ENCODE measurements at regions not wholly inside any gene's neighbourhood (a gene's known extent, or its start where the extent isn't known, plus 50 kb on each side); places are given as distances from the start of the nearest gene placed in this dataset.

DNA sequence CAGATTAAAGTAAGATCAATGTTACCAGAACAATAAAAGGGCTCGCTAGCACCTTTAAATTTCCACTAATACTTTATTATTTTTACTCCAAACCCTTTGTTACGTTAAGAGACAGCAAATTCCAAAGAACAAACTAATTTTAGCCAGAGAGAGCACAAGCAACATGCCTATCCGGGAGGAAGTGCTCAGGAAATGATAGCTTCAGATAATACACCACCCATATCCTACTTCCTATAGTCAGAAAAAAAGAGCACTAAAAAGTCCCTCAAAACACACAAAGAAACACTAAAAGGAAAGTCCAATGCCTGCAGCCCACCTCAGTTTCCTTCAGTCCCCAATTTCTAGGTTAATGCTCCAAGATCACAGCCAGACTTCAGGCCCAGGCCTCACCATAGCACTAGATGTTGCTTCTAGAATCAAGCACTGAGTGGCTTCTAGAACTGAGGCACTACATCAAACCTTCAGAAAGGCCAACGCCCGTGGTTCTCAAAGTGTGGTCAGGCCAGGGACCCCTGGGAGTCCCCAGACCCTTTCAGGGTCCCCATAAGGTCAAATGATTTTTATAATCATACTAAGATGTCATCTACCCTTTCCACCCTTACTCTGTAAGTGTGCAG lies 142.6 kb downstream of the PSMG1 start:
- no peaks in the 10 kb centered on the region for H3K27me3 ChIP-seq (ENCODE audit: control insufficient read depth in 4 of 4, insufficient read depth in 4 of 4, low read length in 3 of 4)
- peak in 1 of 2 donors; percentile 9 for TF ChIP-seq GABPA (IDR thresholded peaks at IDR 0.05 in 1 of 2, conservative IDR thresholded peaks at IDR 0.05 in 1 of 2)
- TF ChIP-seq EGR1 (IDR thresholded peaks at IDR 0.05; ENCODE audit: low read depth in 2 of 2): peak in 1 of 2 donors; percentile 75
- no peak for TF ChIP-seq RXRA (IDR thresholded peaks at IDR 0.05)
- TF ChIP-seq RAD21 (IDR thresholded peaks at IDR 0.05): peak in 1 of 2 donors; percentile 41
- TF ChIP-seq FOXA2 (IDR thresholded peaks at IDR 0.05): no peak
- TF ChIP-seq, protein P1, sequence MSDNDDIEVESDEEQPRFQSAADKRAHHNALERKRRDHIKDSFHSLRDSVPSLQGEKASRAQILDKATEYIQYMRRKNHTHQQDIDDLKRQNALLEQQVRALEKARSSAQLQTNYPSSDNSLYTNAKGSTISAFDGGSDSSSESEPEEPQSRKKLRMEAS (IDR thresholded peaks at IDR 0.05): peak; percentile 67
- TF ChIP-seq YY1 (IDR thresholded peaks at IDR 0.05): no peak
- no peak for TF ChIP-seq TAF1 (conservative IDR thresholded peaks at IDR 0.05)
- TF ChIP-seq HNF4G (IDR thresholded peaks at IDR 0.05): no peak
- TF ChIP-seq JUND (IDR thresholded peaks at IDR 0.05): no peak
- TF ChIP-seq, protein P2, sequence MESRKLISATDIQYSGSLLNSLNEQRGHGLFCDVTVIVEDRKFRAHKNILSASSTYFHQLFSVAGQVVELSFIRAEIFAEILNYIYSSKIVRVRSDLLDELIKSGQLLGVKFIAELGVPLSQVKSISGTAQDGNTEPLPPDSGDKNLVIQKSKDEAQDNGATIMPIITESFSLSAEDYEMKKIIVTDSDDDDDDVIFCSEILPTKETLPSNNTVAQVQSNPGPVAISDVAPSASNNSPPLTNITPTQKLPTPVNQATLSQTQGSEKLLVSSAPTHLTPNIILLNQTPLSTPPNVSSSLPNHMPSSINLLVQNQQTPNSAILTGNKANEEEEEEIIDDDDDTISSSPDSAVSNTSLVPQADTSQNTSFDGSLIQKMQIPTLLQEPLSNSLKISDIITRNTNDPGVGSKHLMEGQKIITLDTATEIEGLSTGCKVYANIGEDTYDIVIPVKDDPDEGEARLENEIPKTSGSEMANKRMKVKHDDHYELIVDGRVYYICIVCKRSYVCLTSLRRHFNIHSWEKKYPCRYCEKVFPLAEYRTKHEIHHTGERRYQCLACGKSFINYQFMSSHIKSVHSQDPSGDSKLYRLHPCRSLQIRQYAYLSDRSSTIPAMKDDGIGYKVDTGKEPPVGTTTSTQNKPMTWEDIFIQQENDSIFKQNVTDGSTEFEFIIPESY (IDR thresholded peaks at IDR 0.05): no peak
- peak; percentile 69 for TF ChIP-seq NR2F2 (IDR thresholded peaks at IDR 0.05)
- H3K36me3 ChIP-seq (ENCODE audit: control insufficient read depth in 4 of 4, insufficient read depth in 3 of 4, low read depth in 1 of 4, low read length in 3 of 4): no peaks in the 10 kb centered on the region
- DNase-seq (ENCODE audit: low spot score): no peak
- no peaks in the 10 kb centered on the region for H3K9me3 ChIP-seq (ENCODE audit: control insufficient read depth in 4 of 4, low read length in 3 of 4)
- peaks cover 3 to 7% (median 4%) of the 10 kb centered on the region in 4 donors for H3K4me1 ChIP-seq (ENCODE audit: control insufficient read depth in 4 of 4, insufficient read depth in 4 of 4, low read length in 3 of 4)
- H3K4me3 ChIP-seq (ENCODE audit: low read depth in 1 of 3, low read length in 3 of 3): no peak overlapping the region
- 75% methylated on average over 5 of the region's 5 CpGs for WGBS
- peak overlapping the region; percentile 45 to 47 for H3K27ac ChIP-seq (ENCODE audit: low read depth in 1 of 2, low read length in 2 of 2)
- H3K9ac ChIP-seq (ENCODE audit: low read depth in 1 of 2, low read length in 2 of 2): no peak overlapping the region

DNA sequence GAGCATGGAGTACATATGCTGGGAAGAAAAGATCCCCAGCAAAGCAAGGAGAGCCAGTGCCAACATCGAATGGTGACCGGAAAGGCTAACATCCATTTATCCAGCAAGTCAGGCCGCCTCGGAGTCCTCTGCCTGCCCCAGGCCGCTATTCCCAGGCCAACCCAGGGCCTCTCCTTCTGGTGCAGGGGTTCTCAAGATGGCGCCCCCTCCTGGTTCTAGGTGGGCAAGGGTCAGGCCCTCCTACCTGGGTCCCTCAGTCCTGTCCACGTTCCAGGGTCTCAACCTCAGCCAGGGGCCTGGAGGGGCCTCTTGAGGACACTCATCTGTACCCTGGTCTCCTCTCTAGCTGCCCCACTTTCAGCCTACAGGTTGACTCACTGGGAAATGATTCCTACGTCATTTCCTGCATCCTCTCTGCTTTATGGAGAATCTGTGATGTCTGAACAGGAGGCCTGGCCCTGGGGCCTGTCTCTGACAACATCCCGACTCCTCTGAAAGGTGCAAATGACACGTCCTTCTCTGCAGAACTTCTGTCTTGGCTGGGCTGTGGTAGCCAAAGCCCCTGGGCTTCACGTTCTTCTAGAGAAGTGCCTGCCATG lies 145.3 kb downstream of the PSMG1 start:
- 93% methylated on average over 11 of the region's 11 CpGs for WGBS
- Histone ChIP-seq H3K27ac (ENCODE audit: low read depth in 1 of 2, low read length in 2 of 2) (no peak overlapping the region), H3K9ac (ENCODE audit: low read depth in 1 of 2, low read length in 2 of 2) (no peak overlapping the region)

More for the DNA sequence above, 145.3 kb downstream of the PSMG1 start:
- Histone ChIP-seq H3K27me3 (ENCODE audit: control insufficient read depth in 4 of 4, insufficient read depth in 4 of 4, low read length in 3 of 4) (no peaks in the 10 kb centered on the region), H3K4me1 (ENCODE audit: control insufficient read depth in 4 of 4, insufficient read depth in 4 of 4, low read length in 3 of 4) (peaks cover 4 to 15% (median 6%) of the 10 kb centered on the region in 4 donors), H3K9me3 (ENCODE audit: control insufficient read depth in 4 of 4, low read length in 3 of 4) (no peaks in the 10 kb centered on the region), H3K36me3 (ENCODE audit: control insufficient read depth in 4 of 4, insufficient read depth in 3 of 4, low read depth in 1 of 4, low read length in 3 of 4) (no peaks in the 10 kb centered on the region), H3K4me3 (ENCODE audit: low read depth in 1 of 3, low read length in 3 of 3) (no peak overlapping the region)
- DNase-seq (ENCODE audit: low spot score): no peak
- TF ChIP-seq GABPA (IDR thresholded peaks at IDR 0.05 in 1 of 2, conservative IDR thresholded peaks at IDR 0.05 in 1 of 2): no peak
- no peak for TF ChIP-seq SP1 (IDR thresholded peaks at IDR 0.05)
- TF ChIP-seq, protein P1 (IDR thresholded peaks at IDR 0.05): no peak
- TF ChIP-seq NR2F2 (IDR thresholded peaks at IDR 0.05): no peak
- no peak for TF ChIP-seq FOXA1 (IDR thresholded peaks at IDR 0.05)
- TF ChIP-seq, protein P2 (IDR thresholded peaks at IDR 0.05): no peak
- no peak for TF ChIP-seq FOXA2 (IDR thresholded peaks at IDR 0.05)
- TF ChIP-seq RAD21 (IDR thresholded peaks at IDR 0.05): no peak
- TF ChIP-seq JUND (IDR thresholded peaks at IDR 0.05): no peak
- no peak for TF ChIP-seq TAF1 (conservative IDR thresholded peaks at IDR 0.05)
- TF ChIP-seq, protein P3, sequence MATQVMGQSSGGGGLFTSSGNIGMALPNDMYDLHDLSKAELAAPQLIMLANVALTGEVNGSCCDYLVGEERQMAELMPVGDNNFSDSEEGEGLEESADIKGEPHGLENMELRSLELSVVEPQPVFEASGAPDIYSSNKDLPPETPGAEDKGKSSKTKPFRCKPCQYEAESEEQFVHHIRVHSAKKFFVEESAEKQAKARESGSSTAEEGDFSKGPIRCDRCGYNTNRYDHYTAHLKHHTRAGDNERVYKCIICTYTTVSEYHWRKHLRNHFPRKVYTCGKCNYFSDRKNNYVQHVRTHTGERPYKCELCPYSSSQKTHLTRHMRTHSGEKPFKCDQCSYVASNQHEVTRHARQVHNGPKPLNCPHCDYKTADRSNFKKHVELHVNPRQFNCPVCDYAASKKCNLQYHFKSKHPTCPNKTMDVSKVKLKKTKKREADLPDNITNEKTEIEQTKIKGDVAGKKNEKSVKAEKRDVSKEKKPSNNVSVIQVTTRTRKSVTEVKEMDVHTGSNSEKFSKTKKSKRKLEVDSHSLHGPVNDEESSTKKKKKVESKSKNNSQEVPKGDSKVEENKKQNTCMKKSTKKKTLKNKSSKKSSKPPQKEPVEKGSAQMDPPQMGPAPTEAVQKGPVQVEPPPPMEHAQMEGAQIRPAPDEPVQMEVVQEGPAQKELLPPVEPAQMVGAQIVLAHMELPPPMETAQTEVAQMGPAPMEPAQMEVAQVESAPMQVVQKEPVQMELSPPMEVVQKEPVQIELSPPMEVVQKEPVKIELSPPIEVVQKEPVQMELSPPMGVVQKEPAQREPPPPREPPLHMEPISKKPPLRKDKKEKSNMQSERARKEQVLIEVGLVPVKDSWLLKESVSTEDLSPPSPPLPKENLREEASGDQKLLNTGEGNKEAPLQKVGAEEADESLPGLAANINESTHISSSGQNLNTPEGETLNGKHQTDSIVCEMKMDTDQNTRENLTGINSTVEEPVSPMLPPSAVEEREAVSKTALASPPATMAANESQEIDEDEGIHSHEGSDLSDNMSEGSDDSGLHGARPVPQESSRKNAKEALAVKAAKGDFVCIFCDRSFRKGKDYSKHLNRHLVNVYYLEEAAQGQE (IDR thresholded peaks at IDR 0.05): no peak
- TF ChIP-seq, protein P4, sequence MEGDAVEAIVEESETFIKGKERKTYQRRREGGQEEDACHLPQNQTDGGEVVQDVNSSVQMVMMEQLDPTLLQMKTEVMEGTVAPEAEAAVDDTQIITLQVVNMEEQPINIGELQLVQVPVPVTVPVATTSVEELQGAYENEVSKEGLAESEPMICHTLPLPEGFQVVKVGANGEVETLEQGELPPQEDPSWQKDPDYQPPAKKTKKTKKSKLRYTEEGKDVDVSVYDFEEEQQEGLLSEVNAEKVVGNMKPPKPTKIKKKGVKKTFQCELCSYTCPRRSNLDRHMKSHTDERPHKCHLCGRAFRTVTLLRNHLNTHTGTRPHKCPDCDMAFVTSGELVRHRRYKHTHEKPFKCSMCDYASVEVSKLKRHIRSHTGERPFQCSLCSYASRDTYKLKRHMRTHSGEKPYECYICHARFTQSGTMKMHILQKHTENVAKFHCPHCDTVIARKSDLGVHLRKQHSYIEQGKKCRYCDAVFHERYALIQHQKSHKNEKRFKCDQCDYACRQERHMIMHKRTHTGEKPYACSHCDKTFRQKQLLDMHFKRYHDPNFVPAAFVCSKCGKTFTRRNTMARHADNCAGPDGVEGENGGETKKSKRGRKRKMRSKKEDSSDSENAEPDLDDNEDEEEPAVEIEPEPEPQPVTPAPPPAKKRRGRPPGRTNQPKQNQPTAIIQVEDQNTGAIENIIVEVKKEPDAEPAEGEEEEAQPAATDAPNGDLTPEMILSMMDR (IDR thresholded peaks at IDR 0.05; ENCODE audit: low read depth, low read length, missing input control): no peak
- no peak for TF ChIP-seq EGR1 (IDR thresholded peaks at IDR 0.05; ENCODE audit: low read depth in 2 of 2)
- TF ChIP-seq, protein P5, sequence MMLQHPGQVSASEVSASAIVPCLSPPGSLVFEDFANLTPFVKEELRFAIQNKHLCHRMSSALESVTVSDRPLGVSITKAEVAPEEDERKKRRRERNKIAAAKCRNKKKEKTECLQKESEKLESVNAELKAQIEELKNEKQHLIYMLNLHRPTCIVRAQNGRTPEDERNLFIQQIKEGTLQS (IDR thresholded peaks at IDR 0.05): no peak
- TF ChIP-seq HNF4G (IDR thresholded peaks at IDR 0.05): no peak
- no peak for TF ChIP-seq RXRA (IDR thresholded peaks at IDR 0.05)
- TF ChIP-seq HNF4A (conservative IDR thresholded peaks at IDR 0.05): no peak
- no peak for TF ChIP-seq YY1 (IDR thresholded peaks at IDR 0.05)
